ENCODE measurements at regions not wholly inside any gene's neighbourhood (a gene's known extent, or its start where the extent isn't known, plus 50 kb on each side); places are given as distances from the start of the nearest gene placed in this dataset.

DNA sequence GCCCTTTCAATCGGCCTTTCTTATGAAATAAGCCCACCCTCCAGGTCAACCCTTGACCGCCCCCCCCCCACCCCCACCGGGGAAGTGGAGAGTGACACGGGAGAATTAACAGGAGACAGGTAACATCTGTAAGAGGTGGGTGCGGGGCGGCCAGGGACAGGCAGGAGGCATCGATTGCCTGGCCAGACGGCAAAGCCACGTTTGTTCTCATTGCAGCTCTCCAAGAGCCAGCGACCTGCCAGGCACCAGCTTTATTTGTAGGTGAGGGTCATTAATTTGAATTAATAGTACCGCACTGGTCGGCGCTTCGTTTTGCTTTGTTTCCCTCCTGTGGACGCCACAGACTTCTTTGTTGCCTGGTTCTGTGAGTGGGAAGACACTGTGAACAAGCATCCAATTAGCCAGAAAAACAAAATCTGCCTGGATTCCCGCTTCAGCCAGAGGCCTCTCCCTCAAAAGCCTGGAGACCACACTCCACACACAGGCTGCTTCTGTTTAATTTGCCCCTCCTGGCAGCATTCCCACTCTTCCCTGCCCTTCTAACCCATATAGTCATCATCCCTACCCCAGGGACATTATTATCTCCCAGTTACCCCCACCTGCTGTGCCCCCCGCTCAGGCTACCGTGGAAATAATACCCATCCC, 104.5 kb upstream of the OPCML start:
- H3K27me3 ChIP-seq (ENCODE audit: control insufficient read depth, insufficient read depth, low read length), result no peaks in the 10 kb centered on the region
- H3K56ac ChIP-seq (ENCODE audit: extremely low read depth, insufficient read depth, low read length), result no peak overlapping the region
- H2BK20ac ChIP-seq (ENCODE audit: low read depth, low read length), result no peak overlapping the region
- H3K4ac ChIP-seq (ENCODE audit: low read depth, low read length), result no peak overlapping the region
- POLR2A ChIA-PET (ENCODE audit: unreplicated experiment), result no interaction called here
- no peak overlapping the region for H4K5ac ChIP-seq (ENCODE audit: low read depth, low read length)
- H3K9me1 ChIP-seq (ENCODE audit: insufficient read depth, low read length), result no peaks in the 10 kb centered on the region
- H3K23ac ChIP-seq (ENCODE audit: low read depth, low read length), result no peak overlapping the region
- H3K4me3 ChIP-seq (ENCODE audit: insufficient read depth, low read depth, low read length), result no peak overlapping the region
- no peak overlapping the region for H3K4me2 ChIP-seq (ENCODE audit: low read depth, low read length)
- no peak overlapping the region for H2AFZ ChIP-seq (replicated peaks; ENCODE audit: low read length, poor library complexity)
- no peak overlapping the region for H4K91ac ChIP-seq (ENCODE audit: insufficient read depth, low read depth, low read length)
- H3K27ac ChIP-seq (ENCODE audit: insufficient read depth, low read length), result no peak overlapping the region
- H3K4me1 ChIP-seq (ENCODE audit: control insufficient read depth, insufficient read depth, low read length), result no peaks in the 10 kb centered on the region
- DNase-seq, result no peak
- CTCF ChIA-PET, result no interaction called here
- H3K14ac ChIP-seq (replicated peaks; ENCODE audit: low read depth, low read length), result no peak overlapping the region
- no peaks in the 10 kb centered on the region for H3K36me3 ChIP-seq (ENCODE audit: control insufficient read depth, insufficient read depth, low read length)
- H3K9ac ChIP-seq (ENCODE audit: low read depth, low read length), result no peak overlapping the region
- 33% methylated on average over 10 of the region's 18 CpGs; no CpG with 5 or more reads in 1 of the 2 experiments for WGBS, 2 experiments (ENCODE audit: extremely low coverage in 2 of 2, insufficient read length in 1 of 2)
- no peak overlapping the region for H2BK120ac ChIP-seq (ENCODE audit: low read depth, low read length)
- H2BK15ac ChIP-seq (ENCODE audit: low read depth, low read length), result no peak overlapping the region
- H4K20me1 ChIP-seq (ENCODE audit: insufficient read depth, low read length), result no peaks in the 10 kb centered on the region
- TF ChIP-seq POLR2A (IDR thresholded peaks at IDR 0.05; ENCODE audit: low read depth, low read length) (no peak), BHLHE40 (IDR thresholded peaks at IDR 0.05; ENCODE audit: low read depth, low read length) (no peak), ELK1 (IDR thresholded peaks at IDR 0.05; ENCODE audit: borderline replicate concordance, low read depth, low read length) (no peak), MAFK (IDR thresholded peaks at IDR 0.05; ENCODE audit: low read depth, low read length) (no peak), NFE2L2 (IDR thresholded peaks at IDR 0.05; ENCODE audit: low read depth, low read length) (no peak), MAZ (IDR thresholded peaks at IDR 0.05; ENCODE audit: borderline replicate concordance, low read depth, low read length) (no peak)
- H2BK5ac ChIP-seq (ENCODE audit: low read depth, low read length, poor library complexity, severe bottlenecking), result no peak overlapping the region
- dilution Hi-C loops (cut with HindIII; ENCODE audit: low sequenced_read_pairs, unreplicated experiment) (no loop called here), intact Hi-C loops (cut with micrococcal nuclease) (no loop called here), in situ Hi-C loops (cut with MboI; ENCODE audit: low sequenced_read_pairs) (no loop called here)
- H3K9me3 ChIP-seq (ENCODE audit: control insufficient read depth, insufficient read depth, low read length), result peaks cover 26% of the 10 kb centered on the region
- H3K18ac ChIP-seq (ENCODE audit: low read depth, low read length), result no peak overlapping the region
- no peaks in the 10 kb centered on the region for H3K79me1 ChIP-seq (ENCODE audit: low read depth in 1 of 2, low read length in 2 of 2)
- no peak overlapping the region for H2AK9ac ChIP-seq (replicated peaks; ENCODE audit: low read depth, low read length, poor library complexity)
- H4K8ac ChIP-seq (ENCODE audit: low read depth in 2 of 2, low read length in 2 of 2), result no peak overlapping the region
- ATAC-seq (ENCODE audit: low read depth), result no peak
- no TSS peak for BruUV-seq (replicated peaks)
- no peak overlapping the region for H2AK5ac ChIP-seq (ENCODE audit: low read depth, low read length)
